HuH-7 (cell line): ENCODE measurements at regions not wholly inside any gene's neighbourhood (a gene's known extent, or its start where the extent isn't known, plus 50 kb on each side); places are given as distances from the start of the nearest gene placed in this dataset.
"Not testable (repeated sequence)": the region's sequence is repeated elsewhere in the genome, so short reads cannot be mapped to it uniquely, and the experiment has no call there.

Experiments
- DNase-seq: peaks from one replicate; pipeline ENCODE4 v3.0.0; 2011; ENCODE audit warnings: low spot score

DNA sequence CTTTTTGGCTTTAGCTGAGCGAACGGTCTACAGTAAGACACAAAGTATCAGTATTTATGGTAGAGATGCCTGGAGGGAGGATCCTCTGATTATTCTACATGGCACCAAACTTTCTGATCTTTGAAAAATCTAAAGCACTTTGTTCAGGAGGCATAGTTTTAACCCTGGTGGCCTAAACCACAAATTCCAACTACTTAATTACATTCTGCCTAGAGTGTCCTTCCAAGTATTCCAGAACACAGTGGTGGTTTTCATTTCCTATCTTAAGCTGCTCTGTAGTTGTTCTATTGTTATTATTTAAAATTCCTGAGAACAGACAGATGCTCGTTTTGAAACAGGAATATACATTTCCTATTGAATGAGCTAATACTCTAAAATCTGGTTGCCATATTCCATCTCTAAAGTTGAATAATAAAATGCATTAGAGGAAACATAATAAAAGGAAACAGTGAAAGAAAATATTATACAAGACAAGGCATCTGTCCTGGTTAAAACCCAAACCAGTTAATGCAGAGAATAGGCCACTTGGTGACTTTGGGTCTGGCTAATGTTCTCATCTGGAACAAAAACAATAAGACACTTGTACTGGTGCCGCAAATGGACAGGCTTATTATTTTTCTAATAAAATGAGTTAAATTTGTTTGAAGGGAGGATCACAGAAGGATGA is 657.4 kb downstream of the SPRY1 start:
- no peak for DNase-seq

DNA sequence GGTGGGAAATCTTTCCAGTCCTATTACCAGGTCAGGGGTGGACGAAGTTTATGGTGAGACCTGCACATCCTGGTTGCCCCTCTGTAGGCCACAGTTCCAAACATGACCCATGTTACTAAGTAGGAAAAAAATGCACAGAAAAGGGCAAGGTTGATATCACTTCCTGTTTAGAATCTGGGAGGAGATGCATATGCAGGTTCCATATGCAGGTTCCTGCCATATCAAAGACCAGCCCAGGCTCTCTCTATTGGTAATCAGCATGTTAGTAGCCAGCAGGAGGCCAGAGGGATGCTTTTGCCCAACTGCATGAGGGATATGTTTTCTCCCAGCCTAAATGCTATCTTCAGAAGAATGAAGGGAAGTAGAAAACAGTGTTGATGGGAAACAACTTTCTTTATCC is 657.2 kb downstream of the ANKRD50 start:
- no peak for DNase-seq

DNA sequence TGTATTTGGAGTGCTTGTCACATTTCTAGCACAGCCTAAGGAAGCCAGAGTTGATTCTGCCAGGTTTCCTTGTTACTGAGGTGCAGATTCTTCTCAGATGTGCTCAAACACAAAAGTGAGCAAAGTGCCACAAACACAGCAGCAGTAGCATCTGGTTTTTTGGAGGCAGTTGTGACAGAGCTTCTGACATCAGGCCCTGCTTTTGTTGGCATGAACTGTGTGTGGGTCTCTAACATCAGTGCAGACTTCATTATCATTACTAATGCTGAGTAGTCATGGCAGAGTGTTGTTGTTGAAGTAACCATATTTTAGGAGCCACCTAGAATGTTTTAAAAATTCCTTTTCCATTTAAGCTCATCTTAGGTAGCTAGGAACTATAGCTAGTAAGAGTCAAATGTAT is 656.6 kb downstream of the ANKRD50 start:
- DNase-seq = no peak

GRCh38 chr4:124060261-124060918 is 652.1 kb downstream of the ANKRD50 start:
- no peak for DNase-seq

DNA sequence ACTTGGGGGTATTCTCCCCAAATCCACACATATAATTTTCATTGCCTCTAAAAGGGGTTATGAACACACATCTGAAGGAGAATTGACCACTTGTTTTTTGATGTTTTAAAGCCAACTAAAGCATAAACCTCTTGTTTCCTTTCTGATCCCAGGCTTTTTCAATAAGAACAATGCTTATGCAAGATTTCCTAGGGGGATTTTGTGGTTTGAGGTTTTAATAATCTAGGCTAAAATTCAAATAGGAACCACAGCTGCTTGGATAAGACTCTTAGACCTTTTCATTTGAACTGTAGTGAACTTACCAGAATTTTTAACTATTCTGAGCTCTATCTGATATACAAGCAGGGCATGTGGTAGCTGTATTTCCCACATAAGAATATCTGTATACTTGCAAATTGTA is 651.1 kb downstream of the ANKRD50 start:
- DNase-seq = no peak

DNA sequence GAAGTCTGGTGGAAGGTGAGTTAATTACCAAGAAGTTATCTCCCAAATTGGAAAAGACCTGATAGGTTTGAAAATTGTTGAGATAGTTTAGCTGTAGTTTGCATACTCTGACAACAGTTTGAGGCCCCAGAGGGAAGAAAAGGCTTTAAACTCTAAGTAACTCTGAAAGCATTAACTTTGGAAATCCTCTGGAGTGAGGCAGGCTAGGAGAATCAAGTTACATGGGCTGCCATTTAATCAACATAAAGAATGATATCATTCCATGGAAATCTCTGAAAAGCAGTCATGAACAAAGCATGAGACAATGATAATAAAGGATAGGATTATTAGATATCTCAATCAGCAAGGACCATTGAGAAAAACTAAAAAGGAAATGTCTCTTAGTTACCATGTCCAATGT is 647.1 kb downstream of the ANKRD50 start:
- no peak for DNase-seq

GRCh38 chr4:124065936-124066335 is 646.6 kb downstream of the ANKRD50 start:
- no peak for DNase-seq

GRCh38 chr4:124066595-124066994 is 645.9 kb downstream of the ANKRD50 start:
- DNase-seq = no peak

GRCh38 chr4:124067046-124067445 is 645.5 kb downstream of the ANKRD50 start:
- no peak for DNase-seq

DNA sequence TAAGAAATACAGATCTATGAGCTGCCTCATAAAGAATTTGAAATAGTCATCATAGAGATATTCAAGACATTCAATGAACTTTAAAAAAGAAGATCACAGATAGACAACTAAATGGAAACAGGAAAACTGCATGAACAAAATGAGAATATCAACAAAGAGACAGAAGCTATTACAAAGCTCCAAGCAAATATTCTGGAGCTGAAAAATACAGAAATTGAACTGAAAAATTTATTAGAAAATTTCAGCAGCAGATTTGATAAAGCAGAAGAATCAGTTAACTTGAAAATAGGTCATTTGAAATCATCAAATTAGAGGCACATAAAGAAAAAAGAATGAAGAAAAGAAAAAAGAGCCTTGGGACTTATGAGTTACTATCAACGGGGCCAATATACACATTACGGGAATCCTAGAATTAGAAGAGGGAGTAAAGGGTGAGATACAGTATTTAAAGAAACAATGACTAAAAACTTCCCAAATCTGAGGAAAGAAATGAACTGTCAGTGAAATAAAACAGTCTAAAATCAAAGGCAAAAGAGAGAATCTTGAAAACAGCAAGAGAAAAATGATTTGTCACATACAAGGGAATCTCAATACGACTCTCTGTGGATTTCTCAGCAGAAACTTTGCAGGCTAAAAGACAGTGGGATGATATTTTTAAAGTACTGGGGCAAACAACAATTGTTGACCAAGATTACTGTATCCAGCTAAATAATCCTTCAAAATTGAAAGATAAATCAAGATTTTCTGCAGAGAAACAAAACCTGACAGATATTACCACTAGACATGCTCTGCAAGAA is 641.6 kb downstream of the ANKRD50 start:
- DNase-seq = no peak

- not testable (repeated sequence) for DNase-seq
Observed at GRCh38 chr4:124075276-124075675, 637.3 kb downstream of the ANKRD50 start.

- DNase-seq = no peak
Observed at GRCh38 chr4:124079174-124079780, 633.3 kb downstream of the ANKRD50 start.

- no peak for DNase-seq
Observed at GRCh38 chr4:124083711-124084110, 628.8 kb downstream of the ANKRD50 start.

DNA sequence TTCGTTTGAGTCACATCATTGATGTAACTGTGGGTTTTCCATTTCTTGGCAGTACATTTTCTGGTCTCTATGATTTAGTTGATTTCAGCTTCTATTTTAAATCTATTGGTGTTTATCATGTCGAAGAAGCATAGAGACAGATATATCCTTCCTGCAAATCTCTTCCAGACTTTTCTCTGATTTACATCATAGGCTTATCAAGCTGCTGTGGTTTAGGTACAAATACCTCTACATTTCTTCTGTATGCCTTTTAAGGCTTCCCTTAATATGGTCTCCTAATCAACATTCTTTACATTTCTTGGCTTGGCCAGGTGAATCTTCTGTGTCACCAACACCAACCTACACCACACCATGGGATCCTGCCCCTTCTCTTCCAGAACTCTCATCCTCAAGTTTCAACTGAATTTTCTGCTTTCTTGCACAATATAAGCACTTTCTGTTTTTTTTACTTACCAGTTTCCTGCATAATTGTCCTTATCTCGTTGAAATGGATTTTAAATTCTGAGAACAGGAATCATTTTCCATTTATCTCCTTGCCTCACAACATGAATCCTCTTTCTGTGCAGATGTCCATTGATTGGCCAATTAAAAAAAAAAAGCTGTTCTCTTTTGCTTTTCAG is 626.9 kb downstream of the ANKRD50 start:
- no peak for DNase-seq

DNA sequence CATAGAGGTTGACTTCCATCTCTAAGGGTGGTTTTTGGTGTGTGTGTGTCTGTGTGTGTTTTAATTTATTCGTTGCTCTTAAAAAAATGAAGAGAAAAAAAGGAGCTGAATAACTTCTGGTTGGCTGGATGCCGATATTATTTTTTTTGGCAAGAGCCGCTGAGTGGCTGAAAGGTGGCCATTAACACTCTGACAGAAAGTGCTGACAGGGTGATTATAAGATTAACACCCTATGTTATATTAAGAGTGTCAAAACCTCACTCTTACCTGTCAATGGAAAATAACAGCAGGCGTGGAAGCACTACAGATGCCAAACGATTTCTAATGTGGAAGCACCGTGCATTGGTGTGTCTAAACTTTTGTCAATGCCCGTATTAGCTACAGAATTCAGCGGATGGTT is 622.5 kb downstream of the ANKRD50 start:
- no peak for DNase-seq

GRCh38 chr4:124092101-124092500 is 620.4 kb downstream of the ANKRD50 start:
- DNase-seq = no peak

GRCh38 chr4:124092541-124092984 is 620.0 kb downstream of the ANKRD50 start:
- DNase-seq = no peak

DNA sequence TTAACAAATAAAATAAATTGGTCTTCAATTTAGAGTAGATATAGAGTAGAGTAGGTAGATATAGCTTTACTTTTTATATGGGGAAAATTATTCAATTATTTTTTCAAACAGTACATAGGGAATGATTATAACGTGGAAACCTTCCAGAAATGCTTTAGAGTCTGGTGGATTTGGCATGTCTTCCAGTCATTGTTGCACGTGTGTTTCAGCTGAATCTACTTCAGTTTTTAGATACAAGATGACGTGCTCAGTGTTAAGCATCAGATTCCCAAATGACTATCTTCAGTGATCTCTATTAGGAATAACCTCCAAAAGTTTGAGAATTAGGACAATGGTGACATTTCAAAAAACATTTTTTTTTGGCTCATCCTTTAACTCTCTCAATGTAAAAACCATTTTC is 616.9 kb downstream of the ANKRD50 start:
- DNase-seq = no peak

DNA sequence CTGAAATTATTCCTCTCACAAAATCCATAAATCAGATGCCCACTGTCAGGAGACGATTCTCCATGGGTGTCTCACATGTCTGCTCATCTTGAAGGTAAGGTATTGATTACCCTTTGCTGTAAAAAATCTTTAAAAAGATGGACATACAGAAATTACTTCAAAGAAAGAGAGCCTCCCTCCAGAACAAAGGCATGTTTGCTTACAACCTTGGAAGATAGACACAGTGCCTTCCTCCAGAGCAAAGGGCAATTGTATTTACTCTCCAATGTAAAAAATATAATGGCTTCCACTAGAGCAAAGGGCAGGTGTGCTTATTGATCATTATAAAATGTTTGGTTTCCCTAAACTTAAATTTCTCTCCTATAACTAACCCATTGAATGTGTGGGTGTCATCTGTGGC is 616.2 kb downstream of the ANKRD50 start:
- no peak for DNase-seq

GRCh38 chr4:124097447-124097846 is 615.1 kb downstream of the ANKRD50 start:
- no peak for DNase-seq

GRCh38 chr4:124104101-124104500 is 608.4 kb downstream of the ANKRD50 start:
- DNase-seq = no peak

- no peak for DNase-seq
Observed at GRCh38 chr4:124104628-124105027, 607.9 kb downstream of the ANKRD50 start.
